ENCODE measurements at regions not wholly inside any gene's neighbourhood (a gene's known extent, or its start where the extent isn't known, plus 50 kb on each side); places are given as distances from the start of the nearest gene placed in this dataset.
"Not testable (repeated sequence)": the region's sequence is repeated elsewhere in the genome, so short reads cannot be mapped to it uniquely, and the experiment has no call there.

GRCh38 chr1:187615853-187616735, 787.3 kb downstream of the PLA2G4A start:
- TF ChIP-seq CTCF (IDR thresholded peaks at IDR 0.05); ZFX (IDR thresholded peaks at IDR 0.05; ENCODE audit: borderline replicate concordance): not testable (repeated sequence)

Measured in 22Rv1 (cell line).